SK-N-SH treated with all-trans-retinoic acid at 6 μM for 48 hours (cell line): ENCODE measurements at regions not wholly inside any gene's neighbourhood (a gene's known extent, or its start where the extent isn't known, plus 50 kb on each side); places are given as distances from the start of the nearest gene placed in this dataset.
A peak's percentile ranks its signal among the peaks of the same experiment; 100 is the strongest.

Experiments
- ATAC-seq: fragments of 200-7000 bp; cut with Tn5 transposase; 3 replicates; pipeline ENCODE4 v1.9.1; 2020; ENCODE audit warnings: mild to moderate bottlenecking, moderate library complexity
- ARNTL ChIP-seq: fragments of 450-650 bp; formaldehyde crosslinking; IDR thresholded peaks from 2 replicates; pipeline ENCODE4 v1.5.0; 2020; ENCODE audit warnings: low read depth, mild to moderate bottlenecking, moderate library complexity, borderline replicate concordance
- BACH2 ChIP-seq: fragments of 250-450 bp; sonication (Bioruptor Pico); IDR thresholded peaks from 2 replicates; pipeline ENCODE4 v1.9.0; 2021; ENCODE audit warnings: mild to moderate bottlenecking, borderline replicate concordance
- ESRRG ChIP-seq: fragments of 250-450 bp; sonication (Bioruptor Pico); IDR thresholded peaks from 2 replicates; pipeline ENCODE4 v1.6.1; 2021; ENCODE audit warnings: mild to moderate bottlenecking
- ISL1 ChIP-seq: fragments of 250-450 bp; sonication (Bioruptor Pico); IDR thresholded peaks from 2 replicates; pipeline ENCODE4 v2.1.2; 2022; ENCODE audit warnings: mild to moderate bottlenecking, moderate library complexity
- OSR1 ChIP-seq: fragments of 250-450 bp; sonication (Bioruptor Pico); IDR thresholded peaks from 2 replicates; pipeline ENCODE4 v1.8.0; 2022; ENCODE audit warnings: moderate library complexity, mild to moderate bottlenecking, inconsistent platforms
- RARB ChIP-seq: fragments of 250-450 bp; sonication (Bioruptor Pico); IDR thresholded peaks from 2 replicates; pipeline ENCODE4 v1.8.0; 2021; ENCODE audit warnings: mild to moderate bottlenecking, moderate library complexity
- SNAI2 ChIP-seq: fragments of 250-450 bp; sonication (Bioruptor Pico); IDR thresholded peaks from 2 replicates; pipeline ENCODE4 v1.5.0; 2020; ENCODE audit warnings: mild to moderate bottlenecking, moderate library complexity
- TCF4 ChIP-seq: fragments of 250-450 bp; sonication (Bioruptor Pico); IDR thresholded peaks from 2 replicates; pipeline ENCODE4 v1.8.0; 2021; ENCODE audit warnings: mild to moderate bottlenecking, moderate library complexity, borderline replicate concordance
- TOX ChIP-seq: fragments of 250-450 bp; sonication (Bioruptor Pico); IDR thresholded peaks from 2 replicates; pipeline ENCODE4 v1.8.0; 2021; ENCODE audit warnings: mild to moderate bottlenecking, moderate library complexity, borderline replicate concordance
- TSHZ2 ChIP-seq: fragments of 250-450 bp; sonication (Bioruptor Pico); IDR thresholded peaks from 2 replicates; pipeline ENCODE4 v1.5.0; 2020; ENCODE audit warnings: mild to moderate bottlenecking, moderate library complexity
- ZC3H10 ChIP-seq: fragments of 250-450 bp; sonication (Bioruptor Pico); IDR thresholded peaks from 2 replicates; pipeline ENCODE4 v1.5.1; 2021; ENCODE audit warnings: mild to moderate bottlenecking, moderate library complexity
- ZFP3 ChIP-seq: fragments of 250-450 bp; sonication (Bioruptor Pico); IDR thresholded peaks from 2 replicates; pipeline ENCODE4 v1.5.0; 2020; ENCODE audit warnings: mild to moderate bottlenecking, moderate library complexity
- ZFP30 ChIP-seq: fragments of 450-650 bp; formaldehyde crosslinking; IDR thresholded peaks from 2 replicates; pipeline ENCODE4 v1.5.0; 2022; ENCODE audit warnings: mild to moderate bottlenecking, moderate library complexity
- ZNF565 ChIP-seq: fragments of 450-650 bp; formaldehyde crosslinking; conservative IDR thresholded peaks from 2 replicates; pipeline ENCODE4 v1.5.0; 2020; ENCODE audit warnings: low read depth, mild to moderate bottlenecking, moderate library complexity
- ZNF8 ChIP-seq: fragments of 450-650 bp; formaldehyde crosslinking; IDR thresholded peaks from 2 replicates; pipeline ENCODE4 v1.5.0; 2020; ENCODE audit warnings: mild to moderate bottlenecking, moderate library complexity
- TF ChIP-seq, protein P1 (sequence below): fragments of 250-450 bp; sonication (Bioruptor Pico); IDR thresholded peaks from 2 replicates; pipeline ENCODE4 v1.5.1; 2021; ENCODE audit warnings: mild to moderate bottlenecking, moderate library complexity
- TF ChIP-seq, protein P2 (sequence below): fragments of 250-450 bp; sonication (Bioruptor Pico); IDR thresholded peaks from 2 replicates; pipeline ENCODE4 v1.5.1; 2020; ENCODE audit warnings: low read depth, mild to moderate bottlenecking, moderate library complexity
- TF ChIP-seq, protein P3 (sequence below): fragments of 250-450 bp; sonication (Bioruptor Pico); IDR thresholded peaks from 2 replicates; pipeline ENCODE4 v1.8.0; 2020; ENCODE audit warnings: mild to moderate bottlenecking, moderate library complexity, borderline replicate concordance

- TF ChIP-seq ZNF8 (CRISPR knock-in tag), result no peak
- TF ChIP-seq, all 23 proteins: peak for 0
These were observed 87.7 kb upstream of the ANO3 start (continued) for GRCh38 chr11:26244207-26244606.

DNA sequence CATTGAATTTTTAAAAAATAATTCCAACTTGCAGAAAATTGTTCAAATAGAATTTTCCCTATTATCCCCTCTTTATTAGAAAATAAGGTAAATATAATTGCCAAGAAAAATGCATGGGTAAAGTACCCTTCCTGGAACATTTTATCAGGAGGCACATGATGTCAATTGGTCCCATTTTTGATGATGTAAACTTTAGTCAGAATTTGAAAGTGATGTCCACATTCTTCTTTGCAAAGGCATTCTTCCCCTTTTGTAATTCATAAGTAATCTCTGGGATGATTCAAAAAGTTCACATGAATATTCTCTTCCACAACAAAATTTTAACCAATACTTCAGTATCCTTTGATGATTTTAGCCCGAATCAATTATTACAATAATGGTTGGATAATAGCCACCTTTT is 86.9 kb upstream of the ANO3 start:
- ATAC-seq, result no peak
- TF ChIP-seq OSR1 (CRISPR knock-in tag) (no peak), ZFP30 (CRISPR knock-in tag) (no peak)

- ATAC-seq, result peak; percentile 93
- peak; percentile 54; the same call in 1 of the 2 replicates for TF ChIP-seq TCF4 (CRISPR knock-in tag)
- 0 out of 2 replicates have a peak, but pooled peaks have one; percentile 39 for TF ChIP-seq TOX
- peak; percentile 82 for TF ChIP-seq ZC3H10
- TF ChIP-seq, protein P1, sequence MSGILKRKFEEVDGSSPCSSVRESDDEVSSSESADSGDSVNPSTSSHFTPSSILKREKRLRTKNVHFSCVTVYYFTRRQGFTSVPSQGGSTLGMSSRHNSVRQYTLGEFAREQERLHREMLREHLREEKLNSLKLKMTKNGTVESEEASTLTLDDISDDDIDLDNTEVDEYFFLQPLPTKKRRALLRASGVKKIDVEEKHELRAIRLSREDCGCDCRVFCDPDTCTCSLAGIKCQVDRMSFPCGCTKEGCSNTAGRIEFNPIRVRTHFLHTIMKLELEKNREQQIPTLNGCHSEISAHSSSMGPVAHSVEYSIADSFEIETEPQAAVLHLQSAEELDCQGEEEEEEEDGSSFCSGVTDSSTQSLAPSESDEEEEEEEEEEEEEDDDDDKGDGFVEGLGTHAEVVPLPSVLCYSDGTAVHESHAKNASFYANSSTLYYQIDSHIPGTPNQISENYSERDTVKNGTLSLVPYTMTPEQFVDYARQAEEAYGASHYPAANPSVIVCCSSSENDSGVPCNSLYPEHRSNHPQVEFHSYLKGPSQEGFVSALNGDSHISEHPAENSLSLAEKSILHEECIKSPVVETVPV (CRISPR knock-in tag), result no peak
- TF ChIP-seq ZNF8 (CRISPR knock-in tag), result 0 out of 2 replicates have a peak, but pooled peaks have one; percentile 40
- no peak for TF ChIP-seq BACH2 (CRISPR knock-in tag)
- TF ChIP-seq SNAI2, result no peak
- peak; percentile 86 for TF ChIP-seq ISL1 (CRISPR knock-in tag)
These were observed 84.6 kb upstream of the ANO3 start for GRCh38 chr11:26247340-26247739.

DNA sequence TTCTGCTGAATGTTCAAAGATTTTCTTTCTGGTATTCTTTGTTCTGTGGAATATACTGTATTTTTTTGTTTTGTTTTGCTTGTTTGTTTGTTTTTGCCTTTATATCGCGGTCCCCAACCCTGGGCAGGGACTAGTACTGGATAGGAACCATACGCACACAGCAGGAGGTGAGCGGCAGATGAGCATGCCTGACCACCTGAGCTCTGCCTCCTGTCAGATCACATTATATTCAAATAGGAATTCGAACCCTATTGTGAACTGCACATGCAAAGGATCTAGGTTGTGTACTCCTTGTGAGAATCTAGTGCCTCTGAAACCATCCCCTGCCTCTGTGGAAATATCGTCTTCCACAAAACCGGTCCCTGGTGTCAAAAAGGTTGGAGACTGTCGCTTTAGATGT is 83.3 kb upstream of the ANO3 start:
- ATAC-seq, result no peak
- no peak for TF ChIP-seq OSR1 (CRISPR knock-in tag)
- TF ChIP-seq ZFP3 (CRISPR knock-in tag), result no peak
- no peak for TF ChIP-seq RARB (CRISPR knock-in tag)
- TF ChIP-seq, protein P2, sequence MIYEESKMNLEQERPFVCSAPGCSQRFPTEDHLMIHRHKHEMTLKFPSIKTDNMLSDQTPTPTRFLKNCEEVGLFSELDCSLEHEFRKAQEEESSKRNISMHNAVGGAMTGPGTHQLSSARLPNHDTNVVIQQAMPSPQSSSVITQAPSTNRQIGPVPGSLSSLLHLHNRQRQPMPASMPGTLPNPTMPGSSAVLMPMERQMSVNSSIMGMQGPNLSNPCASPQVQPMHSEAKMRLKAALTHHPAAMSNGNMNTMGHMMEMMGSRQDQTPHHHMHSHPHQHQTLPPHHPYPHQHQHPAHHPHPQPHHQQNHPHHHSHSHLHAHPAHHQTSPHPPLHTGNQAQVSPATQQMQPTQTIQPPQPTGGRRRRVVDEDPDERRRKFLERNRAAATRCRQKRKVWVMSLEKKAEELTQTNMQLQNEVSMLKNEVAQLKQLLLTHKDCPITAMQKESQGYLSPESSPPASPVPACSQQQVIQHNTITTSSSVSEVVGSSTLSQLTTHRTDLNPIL (CRISPR knock-in tag), result no peak
- TF ChIP-seq, all 23 proteins: peak for 0

- ATAC-seq, result peak; percentile 49; the same call in 2 of the 3 replicates
- TF ChIP-seq ZFP30 (CRISPR knock-in tag) (no peak), TCF4 (CRISPR knock-in tag) (no peak), ISL1 (CRISPR knock-in tag) (no peak), TOX (no peak), BACH2 (CRISPR knock-in tag) (no peak), RARB (CRISPR knock-in tag) (no peak)
These were observed 77.6 kb upstream of the ANO3 start for GRCh38 chr11:26254378-26254777.

GRCh38 chr11:26263769-26264168 is 68.2 kb upstream of the ANO3 start:
- TF ChIP-seq SNAI2, result no peak
- TF ChIP-seq ARNTL (CRISPR knock-in tag), result no peak
- TF ChIP-seq, protein P1 (CRISPR knock-in tag), result no peak
- TF ChIP-seq TSHZ2 (CRISPR knock-in tag), result no peak
- TF ChIP-seq, protein P3, sequence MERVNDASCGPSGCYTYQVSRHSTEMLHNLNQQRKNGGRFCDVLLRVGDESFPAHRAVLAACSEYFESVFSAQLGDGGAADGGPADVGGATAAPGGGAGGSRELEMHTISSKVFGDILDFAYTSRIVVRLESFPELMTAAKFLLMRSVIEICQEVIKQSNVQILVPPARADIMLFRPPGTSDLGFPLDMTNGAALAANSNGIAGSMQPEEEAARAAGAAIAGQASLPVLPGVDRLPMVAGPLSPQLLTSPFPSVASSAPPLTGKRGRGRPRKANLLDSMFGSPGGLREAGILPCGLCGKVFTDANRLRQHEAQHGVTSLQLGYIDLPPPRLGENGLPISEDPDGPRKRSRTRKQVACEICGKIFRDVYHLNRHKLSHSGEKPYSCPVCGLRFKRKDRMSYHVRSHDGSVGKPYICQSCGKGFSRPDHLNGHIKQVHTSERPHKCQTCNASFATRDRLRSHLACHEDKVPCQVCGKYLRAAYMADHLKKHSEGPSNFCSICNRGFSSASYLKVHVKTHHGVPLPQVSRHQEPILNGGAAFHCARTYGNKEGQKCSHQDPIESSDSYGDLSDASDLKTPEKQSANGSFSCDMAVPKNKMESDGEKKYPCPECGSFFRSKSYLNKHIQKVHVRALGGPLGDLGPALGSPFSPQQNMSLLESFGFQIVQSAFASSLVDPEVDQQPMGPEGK (CRISPR knock-in tag), result peak; percentile 88
- TF ChIP-seq RARB (CRISPR knock-in tag), result peak; percentile 51; the same call in 1 of the 2 replicates
- peak; percentile 93 for TF ChIP-seq ZC3H10
- no peak for TF ChIP-seq ESRRG (CRISPR knock-in tag)
- no peak for TF ChIP-seq ZNF565 (CRISPR knock-in tag)
- peak; percentile 65; the same call in 2 of the 3 replicates for ATAC-seq
